OCI-LY7 (cell line): ENCODE measurements at regions not wholly inside any gene's neighbourhood (a gene's known extent, or its start where the extent isn't known, plus 50 kb on each side); places are given as distances from the start of the nearest gene placed in this dataset.

Experiments
- BruUV-seq: library from RNA; stranded (reverse); fragments of 400-500 nt; replicated peaks from 2 replicates; lab custom pipeline; 2021; lab: Mats Ljungman, UMichigan
- CTCF ChIA-PET: fragments of 300-600 bp; sonication (Branson Sonifier 250); formaldehyde crosslinking; loops from one replicate; lab custom pipeline; 2022; ENCODE audit warnings: antibody characterized with exemption; ENCODE audit not compliant: unreplicated experiment; lab: Charles Lee
- POLR2A ChIA-PET: fragments of 300-600 bp; sonication (Branson Sonifier 250); formaldehyde crosslinking; loops from one replicate; lab custom pipeline; 2022; ENCODE audit warnings: antibody characterized with exemption; lab: Charles Lee
- DNase-seq: peaks from one replicate; pipeline ENCODE4 v3.0.0-alpha.2; 2015; ENCODE audit warnings: low spot score
- H2AFZ ChIP-seq: fragments of 200-600 bp; sonication (generic), shearing (Covaris generic); 2 replicates; pipeline ENCODE4 v1.6.1; 2014; ENCODE audit warnings: mild to moderate bottlenecking, antibody characterized with exemption, low read length, moderate library complexity
- H3K27ac ChIP-seq: fragments of 200-600 bp; sonication (generic); 2 replicates; pipeline ENCODE4 v1.5.1; 2014; ENCODE audit warnings: mixed run types, low read depth, mild to moderate bottlenecking, moderate library complexity, low read length, inconsistent platforms; ENCODE audit not compliant: poor library complexity, severe bottlenecking
- H3K36me3 ChIP-seq: fragments of 200-600 bp; sonication (generic); 2 replicates; pipeline ENCODE4 v1.6.1; 2014; ENCODE audit warnings: mild to moderate bottlenecking, antibody characterized with exemption, low read length, moderate library complexity, mixed read lengths; ENCODE audit not compliant: insufficient read depth
- H3K4me1 ChIP-seq: fragments of 200-600 bp; sonication (generic); 2 replicates; pipeline ENCODE4 v1.5.1; 2014; ENCODE audit warnings: mild to moderate bottlenecking, low read length; ENCODE audit not compliant: insufficient read depth, poor library complexity, severe bottlenecking
- H3K4me2 ChIP-seq: fragments of 200-600 bp; sonication (generic); 2 replicates; pipeline ENCODE4 v1.6.1; 2014; ENCODE audit warnings: mild to moderate bottlenecking, low read length
- H3K4me3 ChIP-seq: fragments of 200-600 bp; sonication (generic); 2 replicates; pipeline ENCODE4 v1.5.1; 2014; ENCODE audit warnings: mild to moderate bottlenecking, low read depth, low read length; ENCODE audit not compliant: poor library complexity, severe bottlenecking
- H3K79me2 ChIP-seq: fragments of 200-600 bp; sonication (generic); 2 replicates; pipeline ENCODE4 v1.6.1; 2016; ENCODE audit warnings: low read depth, mild to moderate bottlenecking, low read length, moderate library complexity, mixed read lengths; ENCODE audit not compliant: insufficient read depth
- H3K9me2 ChIP-seq: fragments of 200-600 bp; sonication (generic); 2 replicates; pipeline ENCODE4 v1.6.1; 2016; ENCODE audit warnings: mild to moderate bottlenecking, low read length, mixed read lengths; ENCODE audit not compliant: insufficient read depth
- H3K9me3 ChIP-seq: fragments of 200-600 bp; sonication (generic); 2 replicates; pipeline ENCODE4 v1.6.1; 2014; ENCODE audit warnings: mild to moderate bottlenecking, mixed run types, low read length, mixed read lengths
- H4K20me1 ChIP-seq: fragments of 200-600 bp; sonication (generic); 2 replicates; pipeline ENCODE4 v1.6.1; 2014; ENCODE audit warnings: mild to moderate bottlenecking, antibody characterized with exemption, low read length, moderate library complexity, mixed read lengths; ENCODE audit not compliant: insufficient read depth
- CTCF ChIP-seq: fragments of 200-600 bp; sonication (generic); conservative IDR thresholded peaks from 2 replicates; pipeline ENCODE4 v1.5.1; 2014; ENCODE audit warnings: mild to moderate bottlenecking, antibody characterized with exemption, low read length, moderate library complexity, mixed read lengths
- EZH2phosphoT487 ChIP-seq: fragments of 200-600 bp; sonication (generic); IDR thresholded peaks from 2 replicates; pipeline ENCODE4 v1.6.1; 2018; ENCODE audit warnings: low read depth, borderline replicate concordance, mild to moderate bottlenecking, mixed run types, antibody characterized with exemption, low read length, moderate library complexity, mixed read lengths
- intact Hi-C: fragments of 100-400 bp; cut with micrococcal nuclease; formaldehyde crosslinking; loops from one replicate; pipeline ENCODE4 v1.10.0; 2022; ENCODE audit not compliant: unreplicated experiment

GRCh38 chr14:66038618-66039017 lies 447.6 kb upstream of the CCDC196 start:
- BruUV-seq = no TSS peak
- Histone ChIP-seq H3K4me1 (no peaks in the 10 kb centered on the region), H3K27ac (no peak overlapping the region), H3K9me3 (no peaks in the 10 kb centered on the region), H3K9me2 (no peaks in the 10 kb centered on the region), H2AFZ (no peak overlapping the region), H3K79me2 (no peaks in the 10 kb centered on the region), H4K20me1 (no peaks in the 10 kb centered on the region), H3K4me3 (no peak overlapping the region), H3K4me2 (no peak overlapping the region), H3K36me3 (no peaks in the 10 kb centered on the region)
- CTCF ChIA-PET = no interaction called here
- no peak for TF ChIP-seq CTCF
- no peak for TF ChIP-seq EZH2phosphoT487
- POLR2A ChIA-PET = interaction anchor here (0.6 kb wide), 1 partner anchor 1684 kb away, joined by 3 read pairs; no protein-coding TSS in a partner anchor
- intact Hi-C loops = no loop called here
- DNase-seq = no peak

- Histone ChIP-seq H4K20me1 (no peaks in the 10 kb centered on the region), H3K36me3 (no peaks in the 10 kb centered on the region), H3K27ac (no peak overlapping the region), H3K4me2 (no peak overlapping the region), H3K4me1 (no peaks in the 10 kb centered on the region), H3K9me3 (no peaks in the 10 kb centered on the region), H3K4me3 (no peak overlapping the region), H3K79me2 (no peaks in the 10 kb centered on the region), H2AFZ (no peak overlapping the region), H3K9me2 (no peaks in the 10 kb centered on the region)
- no peak for DNase-seq
- CTCF ChIA-PET = no interaction called here
- POLR2A ChIA-PET = interaction anchor here (0.6 kb wide), 1 partner anchor 1685 kb away, joined by 3 read pairs; no protein-coding TSS in a partner anchor
- intact Hi-C loops = no loop called here
- TF ChIP-seq CTCF (no peak), EZH2phosphoT487 (no peak)
- no TSS peak for BruUV-seq
These were observed 446.7 kb upstream of the CCDC196 start for GRCh38 chr14:66039495-66039894.

- no peak for DNase-seq
- POLR2A ChIA-PET = no interaction called here
- Histone ChIP-seq H3K79me2 (no peaks in the 10 kb centered on the region), H3K4me1 (no peaks in the 10 kb centered on the region), H3K9me2 (no peaks in the 10 kb centered on the region), H2AFZ (no peak overlapping the region), H3K4me3 (no peak overlapping the region), H4K20me1 (no peaks in the 10 kb centered on the region), H3K4me2 (no peak overlapping the region), H3K27ac (no peak overlapping the region), H3K9me3 (no peaks in the 10 kb centered on the region), H3K36me3 (no peaks in the 10 kb centered on the region)
- BruUV-seq = no TSS peak
- intact Hi-C loops = no loop called here
- no peak for TF ChIP-seq CTCF
- CTCF ChIA-PET = no interaction called here
These were observed 444.6 kb upstream of the CCDC196 start for GRCh38 chr14:66041582-66041981.
